ENCODE measurements at regions not wholly inside any gene's neighbourhood (a gene's known extent, or its start where the extent isn't known, plus 50 kb on each side); places are given as distances from the start of the nearest gene placed in this dataset.

- Histone ChIP-seq H3K4me3 (no peak overlapping the region), H3K4me1 (peaks cover 0 to 3% (median 0%) of the 10 kb centered on the region in 9 donors), H3K36me3 (no peaks in the 10 kb centered on the region), H3K27ac (no peak overlapping the region), H3K27me3 (no peaks in the 10 kb centered on the region), H3K9me3 (peaks cover 0 to under 1% (median 0%) of the 10 kb centered on the region in 11 donors)
- intact Hi-C loops (cut with DNase I) = no loop called here
- no peak for TF ChIP-seq CTCF (IDR thresholded peaks at IDR 0.05)
- ATAC-seq (no peak), DNase-seq (no peak)
- 75 to 81% methylated on average over 2 of the region's 2 CpGs for WGBS, 2 donors
These were observed 237.8 kb downstream of the TBX18 start for GRCh38 chr6:84526631-84527030.

- H3K4me3 ChIP-seq = no peak overlapping the region
- intact Hi-C loops (cut with DNase I) = no loop called here
- 57 to 65% methylated on average over 2 of the region's 2 CpGs for WGBS, 2 donors
- peak in 3 of 8 donors; percentile 18 to 67 (median 56) for ATAC-seq
- no peak for TF ChIP-seq CTCF (IDR thresholded peaks at IDR 0.05)
- H3K9me3 ChIP-seq = no peaks in the 10 kb centered on the region
- no peak for DNase-seq
- no peak overlapping the region for H3K27ac ChIP-seq
- no peaks in the 10 kb centered on the region for H3K36me3 ChIP-seq
- no peaks in the 10 kb centered on the region for H3K27me3 ChIP-seq
- H3K4me1 ChIP-seq = peaks cover 0 to 3% (median 0%) of the 10 kb centered on the region in 9 donors
These were observed 238.5 kb downstream of the TBX18 start for GRCh38 chr6:84525907-84526306.

GRCh38 chr6:84524636-84525035 lies 239.8 kb downstream of the TBX18 start:
- WGBS, 2 donors = 48 to 56% methylated on average over 4 of the region's 4 CpGs
- no peak for TF ChIP-seq CTCF (IDR thresholded peaks at IDR 0.05)
- Histone ChIP-seq H3K4me3 (no peak overlapping the region), H3K4me1 (peaks cover 0 to 3% (median 0%) of the 10 kb centered on the region in 9 donors), H3K27me3 (no peaks in the 10 kb centered on the region), H3K27ac (no peak overlapping the region), H3K36me3 (no peaks in the 10 kb centered on the region), H3K9me3 (no peaks in the 10 kb centered on the region)
- intact Hi-C loops (cut with DNase I) = no loop called here
- no peak for ATAC-seq
- DNase-seq = no peak

GRCh38 chr6:84522135-84522549 lies 242.3 kb downstream of the TBX18 start:
- Histone ChIP-seq H3K9me3 (no peaks in the 10 kb centered on the region), H3K4me1 (peaks cover 0 to 3% (median 0%) of the 10 kb centered on the region in 9 donors), H3K27me3 (no peaks in the 10 kb centered on the region), H3K27ac (no peak overlapping the region), H3K4me3 (no peak overlapping the region), H3K36me3 (no peaks in the 10 kb centered on the region)
- no peak for DNase-seq
- intact Hi-C loops (cut with DNase I) = no loop called here
- no peak for TF ChIP-seq CTCF (IDR thresholded peaks at IDR 0.05)
- peak in 5 of 8 donors; percentile 42 to 91 (median 61) for ATAC-seq
